Stimulated activated naive CD8-positive, alpha-beta T cell treated with anti-CD3 and anti-CD28 coated beads, Interleukin-15, amount 100 ng/mL, for 72 hours (primary cell): ENCODE measurements at regions not wholly inside any gene's neighbourhood (a gene's known extent, or its start where the extent isn't known, plus 50 kb on each side); places are given as distances from the start of the nearest gene placed in this dataset.
"Not testable (repeated sequence)": the region's sequence is repeated elsewhere in the genome, so short reads cannot be mapped to it uniquely, and the experiment has no call there.

Experiments
- ATAC-seq: fragments of 150-1000 bp; cut with Tn5 transposase; 2 replicates; pipeline ENCODE4 v1.10.0; 2021; ENCODE audit warnings: mild to moderate bottlenecking, moderate library complexity
- DNase-seq, 2 donors: peaks; one replicate each; pipeline ENCODE4 v3.0.0; 2021 to 2022
- H3K27ac Mint-ChIP-seq, 2 donors: one replicate each; pipeline ENCODE4 v1.8.0; 2022; ENCODE audit warnings: mild to moderate bottlenecking in 2 of 2, mixed read lengths in 2 of 2, moderate library complexity in 2 of 2
- H3K27me3 Mint-ChIP-seq: one replicate; pipeline ENCODE4 v1.8.0; 2022; ENCODE audit warnings: mixed read lengths
- H3K4me1 Mint-ChIP-seq: one replicate; pipeline ENCODE4 v1.8.0; 2022; ENCODE audit warnings: mild to moderate bottlenecking, mixed read lengths
- H3K4me3 Mint-ChIP-seq, 2 donors: one replicate each; pipeline ENCODE4 v1.8.0; 2022; ENCODE audit warnings: mild to moderate bottlenecking in 2 of 2, mixed read lengths in 2 of 2, moderate library complexity in 1 of 2
- H3K9me3 Mint-ChIP-seq, 2 donors: one replicate each; pipeline ENCODE4 v1.8.0; 2022; ENCODE audit warnings: mixed read lengths in 2 of 2

- H3K4me1 Mint-ChIP-seq = peaks cover 10% of the 10 kb centered on the region
- H3K9me3 Mint-ChIP-seq = no peaks in the 10 kb centered on the region
- no peak overlapping the region for H3K27ac Mint-ChIP-seq
- DNase-seq (no peak), ATAC-seq (no peak)
- no peak overlapping the region for H3K4me3 Mint-ChIP-seq
- H3K27me3 Mint-ChIP-seq = no peaks in the 10 kb centered on the region
These were observed 414.4 kb downstream of the FUT8 start for GRCh38 chr14:65826946-65827345.

GRCh38 chr14:65827520-65827919 lies 415.0 kb downstream of the FUT8 start:
- ATAC-seq (no peak), DNase-seq (no peak)
- Mint-ChIP-seq H3K27ac (no peak overlapping the region), H3K9me3 (no peaks in the 10 kb centered on the region), H3K4me3 (no peak overlapping the region), H3K4me1 (peaks cover 11% of the 10 kb centered on the region), H3K27me3 (no peaks in the 10 kb centered on the region)

DNA sequence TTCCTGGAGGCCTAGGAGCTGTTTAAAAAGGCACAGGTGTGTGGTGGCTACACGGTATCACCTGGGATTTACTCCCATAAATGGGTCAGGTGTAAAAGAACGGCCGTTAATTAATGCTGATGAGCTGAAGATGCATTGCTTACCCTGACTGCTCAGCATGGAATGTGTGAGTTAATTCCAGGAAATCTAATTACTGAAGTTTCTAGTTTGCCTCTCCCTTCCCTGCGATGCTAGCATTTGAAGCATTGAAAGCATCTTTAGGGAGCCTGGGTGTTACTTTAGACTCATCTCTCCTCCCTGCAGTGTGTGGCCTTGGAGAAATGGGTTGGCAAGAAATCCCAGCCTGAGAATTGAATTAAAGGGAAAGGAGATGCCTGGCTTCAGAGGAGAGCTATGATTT lies 415.9 kb downstream of the FUT8 start:
- Mint-ChIP-seq H3K27me3 (no peaks in the 10 kb centered on the region), H3K4me3 (no peak overlapping the region), H3K27ac (no peak overlapping the region), H3K9me3 (no peaks in the 10 kb centered on the region), H3K4me1 (peaks cover 20% of the 10 kb centered on the region)
- DNase-seq (no peak), ATAC-seq (no peak)

DNA sequence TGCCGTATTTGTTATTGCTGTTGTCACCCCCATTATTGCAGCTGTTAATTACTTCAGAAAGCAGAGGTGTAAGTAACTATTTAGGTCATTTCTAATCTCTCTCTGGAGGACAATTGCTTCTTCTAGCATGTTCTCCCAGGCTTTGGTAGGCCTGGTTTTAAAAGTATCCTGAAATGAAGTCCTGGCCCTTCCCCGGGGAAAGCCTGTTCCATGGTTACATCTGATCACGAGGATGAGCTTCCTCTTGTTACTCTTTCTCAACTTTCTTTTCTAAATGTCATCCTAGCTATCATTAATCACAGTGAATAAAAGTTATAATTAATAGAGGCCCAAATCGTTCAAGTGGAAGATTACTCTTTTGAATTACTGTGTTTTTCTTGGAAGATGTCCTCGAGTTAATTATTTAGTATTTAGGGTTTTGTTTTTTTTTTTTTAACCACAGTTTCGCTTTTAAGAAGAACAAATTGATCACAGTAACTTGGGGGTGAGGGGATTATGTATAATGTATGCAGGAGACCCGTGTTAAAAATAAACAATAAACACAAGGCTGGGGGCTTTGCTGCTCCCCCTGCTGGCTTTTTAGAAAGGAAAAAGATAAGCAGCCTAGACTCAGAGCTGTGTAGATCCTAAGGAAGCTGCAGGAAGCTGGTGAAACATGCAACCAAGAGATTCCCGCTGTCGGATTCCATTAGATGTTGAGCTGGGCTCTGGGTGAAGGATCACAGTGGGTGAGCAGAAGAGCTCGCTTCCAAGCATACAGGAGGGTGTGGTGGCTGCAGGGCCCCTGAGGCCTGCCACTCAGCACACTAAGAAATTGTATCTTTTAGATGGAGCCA lies 420.1 kb downstream of the FUT8 start:
- Mint-ChIP-seq H3K4me1 (peaks cover 45% of the 10 kb centered on the region), H3K9me3 (no peaks in the 10 kb centered on the region), H3K27ac (peak overlapping the region; percentile 21 to 30), H3K4me3 (no peak overlapping the region), H3K27me3 (no peaks in the 10 kb centered on the region)
- DNase-seq = no peak
- ATAC-seq = no peak

GRCh38 chr14:65833267-65833880 lies 420.8 kb downstream of the FUT8 start:
- ATAC-seq (no peak), DNase-seq (no peak)
- Mint-ChIP-seq H3K9me3 (no peaks in the 10 kb centered on the region), H3K4me1 (peaks cover 45% of the 10 kb centered on the region), H3K27me3 (no peaks in the 10 kb centered on the region), H3K4me3 (no peak overlapping the region), H3K27ac (peak overlapping the region in 1 of 2 donors; percentile 30)

- Mint-ChIP-seq H3K4me3 (no peak overlapping the region), H3K9me3 (no peaks in the 10 kb centered on the region), H3K4me1 (peaks cover 51% of the 10 kb centered on the region), H3K27ac (no peak overlapping the region), H3K27me3 (no peaks in the 10 kb centered on the region)
- DNase-seq (no peak), ATAC-seq (no peak)
These were observed 421.5 kb downstream of the FUT8 start for GRCh38 chr14:65834051-65834450.

DNA sequence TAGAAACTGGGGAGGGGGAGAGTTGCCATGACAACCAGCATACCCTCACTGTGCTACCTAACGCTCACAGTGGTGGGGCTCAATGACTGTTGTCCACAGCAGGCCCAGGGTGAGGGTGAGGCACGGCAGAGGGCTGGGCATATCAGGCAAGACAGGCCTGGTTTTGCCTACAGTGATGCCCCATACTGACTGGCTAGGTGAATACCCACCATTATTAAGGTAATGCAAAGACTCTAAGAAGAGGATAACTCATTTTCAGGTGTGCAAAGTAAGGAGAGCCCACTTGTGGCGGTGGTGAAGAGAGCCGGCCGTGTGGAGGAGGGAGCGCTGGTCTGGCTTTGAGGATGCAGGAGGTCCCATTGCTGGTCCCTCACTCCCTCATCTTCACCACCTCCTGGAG lies 422.3 kb downstream of the FUT8 start:
- no peak overlapping the region for H3K27ac Mint-ChIP-seq
- no peak for ATAC-seq

DNA sequence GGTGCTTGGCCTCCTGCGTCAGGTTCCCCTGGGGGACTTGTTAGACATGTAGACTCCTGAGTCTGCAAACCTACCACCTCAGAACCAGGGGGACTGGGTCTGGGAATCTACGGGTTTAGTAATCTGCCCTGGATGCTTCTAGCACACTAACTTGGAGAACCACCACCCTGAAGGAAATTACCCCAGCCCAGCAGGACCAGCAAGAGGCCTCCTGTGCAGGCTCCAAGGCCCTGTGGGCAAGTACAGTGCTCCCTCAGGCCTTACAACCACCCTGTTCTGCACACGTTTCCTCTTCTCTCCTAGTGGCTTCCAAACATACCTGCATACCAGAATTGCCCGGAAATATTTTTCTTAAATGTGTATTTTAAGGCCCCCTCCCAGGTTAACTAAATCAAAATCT lies 423.0 kb downstream of the FUT8 start:
- no peak for DNase-seq
- no peak for ATAC-seq
- no peaks in the 10 kb centered on the region for H3K9me3 Mint-ChIP-seq
- H3K4me3 Mint-ChIP-seq = no peak overlapping the region
- H3K4me1 Mint-ChIP-seq = peaks cover 64% of the 10 kb centered on the region
- H3K27ac Mint-ChIP-seq = no peak overlapping the region
- no peaks in the 10 kb centered on the region for H3K27me3 Mint-ChIP-seq

More for the DNA sequence above, 422.3 kb downstream of the FUT8 start:
- no peak for DNase-seq
- Mint-ChIP-seq H3K27me3 (no peaks in the 10 kb centered on the region), H3K9me3 (no peaks in the 10 kb centered on the region), H3K4me3 (no peak overlapping the region), H3K4me1 (peaks cover 57% of the 10 kb centered on the region)

DNA sequence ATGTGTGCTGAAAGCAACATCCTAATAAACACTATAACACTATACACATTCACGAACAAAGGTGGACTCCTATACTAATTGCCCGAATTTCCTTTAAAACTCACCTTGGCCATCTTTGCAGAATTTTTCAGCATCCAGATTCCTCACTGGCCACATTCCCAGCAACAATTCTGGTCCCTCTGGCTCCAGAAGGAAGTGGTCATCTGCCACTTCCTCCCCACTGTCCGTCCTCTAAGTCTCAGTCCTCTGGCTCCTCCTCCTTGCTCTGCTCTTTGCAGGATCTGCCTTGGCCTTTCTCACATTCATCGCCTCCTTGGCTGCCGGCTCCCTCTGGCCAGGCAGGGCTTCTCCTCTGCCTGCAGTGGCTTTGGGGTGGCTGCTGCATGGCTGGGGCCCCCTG lies 426.0 kb downstream of the FUT8 start:
- Mint-ChIP-seq H3K4me1 (peaks cover 72% of the 10 kb centered on the region), H3K27ac (no peak overlapping the region), H3K27me3 (no peaks in the 10 kb centered on the region), H3K9me3 (no peaks in the 10 kb centered on the region), H3K4me3 (no peak overlapping the region)
- ATAC-seq = no peak
- no peak for DNase-seq

DNA sequence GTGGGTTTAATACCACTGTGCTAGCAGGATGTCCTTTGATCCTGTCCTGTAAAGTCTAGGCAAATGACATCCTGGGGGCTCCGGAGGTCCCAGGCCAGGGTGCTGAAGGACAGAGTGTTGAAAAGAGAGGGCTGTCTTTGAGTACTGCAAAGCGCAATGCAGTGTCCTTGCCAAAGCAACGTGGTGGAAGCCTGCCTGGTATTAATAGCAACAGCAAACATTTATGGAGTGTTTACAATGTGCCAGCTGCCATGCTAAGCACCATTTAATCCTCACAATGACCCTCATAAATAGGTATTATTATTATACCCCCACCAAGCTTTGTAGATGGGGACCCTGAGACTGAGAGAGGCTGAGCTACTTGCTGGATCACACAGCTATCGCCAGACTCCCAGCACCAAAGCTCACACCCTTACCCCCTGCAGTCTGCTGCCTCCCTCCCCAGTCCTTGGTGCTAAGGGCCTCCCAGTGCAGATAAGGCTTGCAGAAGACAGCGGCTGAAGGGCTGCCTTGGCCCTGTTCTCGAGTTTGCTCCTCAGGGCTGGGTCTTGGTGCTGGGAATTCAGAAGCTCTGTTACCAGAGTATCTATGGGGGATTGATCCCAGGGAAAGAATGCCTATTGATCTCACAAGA lies 427.7 kb downstream of the FUT8 start:
- Mint-ChIP-seq H3K4me3 (no peak overlapping the region), H3K4me1 (peaks cover 69% of the 10 kb centered on the region), H3K27me3 (no peaks in the 10 kb centered on the region), H3K27ac (no peak overlapping the region), H3K9me3 (peaks cover 0 to under 1% of the 10 kb centered on the region in 2 donors)
- ATAC-seq (no peak), DNase-seq (no peak)

DNA sequence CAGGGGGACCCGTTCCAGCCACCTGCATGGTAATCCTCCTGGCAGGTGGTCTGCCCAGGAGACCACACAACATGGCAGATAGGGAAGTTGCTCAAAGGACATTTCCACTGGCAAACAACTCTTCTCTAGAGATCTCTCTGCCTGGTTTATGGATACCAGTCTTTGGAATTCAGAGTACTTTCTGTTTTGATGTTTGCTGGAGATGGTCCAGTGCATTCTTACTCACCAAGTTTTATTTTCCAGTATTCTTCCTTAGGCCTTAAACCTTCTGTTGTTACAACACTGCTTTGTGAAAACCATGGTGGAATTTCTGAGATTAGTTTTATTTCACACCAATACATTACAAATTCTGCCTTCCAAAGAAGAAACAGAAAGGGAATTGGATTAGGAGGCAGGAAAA lies 428.3 kb downstream of the FUT8 start:
- H3K4me1 Mint-ChIP-seq = peaks cover 73% of the 10 kb centered on the region
- peaks cover 0 to 5% of the 10 kb centered on the region in 2 donors for H3K9me3 Mint-ChIP-seq
- no peaks in the 10 kb centered on the region for H3K27me3 Mint-ChIP-seq
- DNase-seq (no peak), ATAC-seq (no peak)
- no peak overlapping the region for H3K4me3 Mint-ChIP-seq
- no peak overlapping the region for H3K27ac Mint-ChIP-seq

GRCh38 chr14:65846196-65846868 lies 433.8 kb downstream of the FUT8 start:
- ATAC-seq = peak; percentile 63
- Mint-ChIP-seq H3K4me1 (peaks cover 69% of the 10 kb centered on the region), H3K4me3 (peak overlapping the region; percentile 57 to 61), H3K27me3 (no peaks in the 10 kb centered on the region), H3K27ac (peak overlapping the region; percentile 38 to 83), H3K9me3 (peaks cover 10 to 13% of the 10 kb centered on the region in 2 donors)
- peak in 1 of 2 donors; percentile 13 for DNase-seq

- ATAC-seq (peak; percentile 95), DNase-seq (peak; percentile 66 to 82)
- Mint-ChIP-seq H3K9me3 (peaks cover 17 to 20% of the 10 kb centered on the region in 2 donors), H3K27ac (peak overlapping the region; percentile 81 to 83), H3K4me1 (peaks cover 76% of the 10 kb centered on the region), H3K27me3 (no peaks in the 10 kb centered on the region), H3K4me3 (peak overlapping the region; percentile 57 to 61)
These were observed 434.7 kb downstream of the FUT8 start for GRCh38 chr14:65847075-65847847.

DNA sequence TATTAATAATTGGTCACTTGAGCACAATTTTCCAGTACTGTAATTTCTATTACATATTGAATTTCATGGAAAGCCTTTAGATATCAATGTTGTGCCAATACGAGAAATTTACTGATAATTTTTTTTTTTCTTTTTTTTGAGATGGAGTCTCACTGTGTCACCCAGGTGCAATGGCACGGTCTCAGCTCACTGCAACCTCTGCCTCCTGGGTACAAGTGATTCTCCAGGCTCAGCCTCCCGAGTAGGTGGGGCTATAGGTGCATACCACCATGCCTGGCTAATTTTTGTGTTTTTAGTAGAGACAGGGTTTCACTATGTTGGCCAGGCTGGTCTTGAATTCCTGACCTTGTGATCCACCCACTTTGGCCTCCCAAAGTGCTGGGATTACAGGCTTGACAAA lies 435.4 kb downstream of the FUT8 start:
- H3K4me3 Mint-ChIP-seq, H3K27ac Mint-ChIP-seq, H3K27me3 Mint-ChIP-seq, DNase-seq, ATAC-seq: not testable (repeated sequence)
- Mint-ChIP-seq H3K4me1 (peaks cover 72% of the 10 kb centered on the region), H3K9me3 (peaks cover 17 to 22% of the 10 kb centered on the region in 2 donors)

GRCh38 chr14:65849091-65849490 lies 436.6 kb downstream of the FUT8 start:
- Mint-ChIP-seq H3K4me1 (peaks cover 60% of the 10 kb centered on the region), H3K4me3 (peak overlapping the region in 1 of 2 donors; percentile 49), H3K9me3 (peaks cover 17 to 22% of the 10 kb centered on the region in 2 donors), H3K27me3 (no peaks in the 10 kb centered on the region), H3K27ac (no peak overlapping the region)
- ATAC-seq = no peak
- DNase-seq = no peak
